Dedifferentiated amniotic fluid mesenchymal stem cell (primary cell): ENCODE measurements at regions not wholly inside any gene's neighbourhood (a gene's known extent, or its start where the extent isn't known, plus 50 kb on each side); places are given as distances from the start of the nearest gene placed in this dataset.
A peak's percentile ranks its signal among the peaks of the same experiment; 100 is the strongest.
"Not testable (repeated sequence)": the region's sequence is repeated elsewhere in the genome, so short reads cannot be mapped to it uniquely, and the experiment has no call there.

Experiments used
- DNase-seq: peaks from one replicate; pipeline ENCODE4 v3.0.0-alpha.2; 2016; ENCODE audit errors: extremely low spot score

GRCh38 chr2:83386549-83386948 lies 1072.5 kb downstream of the SUCLG1 start:
- DNase-seq = no peak

GRCh38 chr2:83378921-83379320 lies 1080.2 kb downstream of the SUCLG1 start:
- peak; percentile 26 for DNase-seq

DNA sequence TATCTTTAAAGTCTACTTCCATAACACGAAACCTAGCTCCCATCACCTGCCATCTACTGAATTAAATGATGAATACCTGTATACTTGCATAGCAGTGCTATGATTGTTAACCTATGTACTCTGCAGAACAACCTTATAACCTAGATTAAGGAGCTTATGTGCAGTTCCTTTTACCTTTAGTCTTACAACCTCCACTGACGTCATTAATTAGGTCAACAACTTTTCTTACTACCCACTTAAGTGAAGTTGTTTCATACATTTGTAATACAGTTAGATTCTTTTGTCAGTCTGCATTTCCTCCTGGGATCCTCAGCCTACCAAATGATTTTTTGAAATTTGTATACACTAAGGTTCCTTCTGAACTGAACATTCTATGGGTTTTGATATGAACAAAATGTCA lies 1082.3 kb downstream of the SUCLG1 start:
- DNase-seq = no peak

DNA sequence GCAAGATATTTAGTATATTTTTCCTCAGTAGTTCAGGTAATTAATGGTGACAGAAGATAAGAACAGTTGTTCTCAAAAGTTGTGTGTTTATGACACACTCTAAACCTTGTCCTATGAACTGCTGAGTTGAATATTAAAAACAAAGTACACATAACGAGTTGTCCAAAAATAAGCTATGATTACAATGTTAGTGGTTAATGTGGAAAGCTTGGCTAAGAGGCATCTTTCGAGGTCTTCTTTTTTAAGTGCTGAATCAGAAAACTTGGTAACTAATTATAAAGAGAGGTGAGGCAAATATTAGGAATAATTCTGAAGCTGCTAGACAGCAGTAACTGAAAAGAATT lies 1088.7 kb downstream of the SUCLG1 start:
- DNase-seq = no peak

DNA sequence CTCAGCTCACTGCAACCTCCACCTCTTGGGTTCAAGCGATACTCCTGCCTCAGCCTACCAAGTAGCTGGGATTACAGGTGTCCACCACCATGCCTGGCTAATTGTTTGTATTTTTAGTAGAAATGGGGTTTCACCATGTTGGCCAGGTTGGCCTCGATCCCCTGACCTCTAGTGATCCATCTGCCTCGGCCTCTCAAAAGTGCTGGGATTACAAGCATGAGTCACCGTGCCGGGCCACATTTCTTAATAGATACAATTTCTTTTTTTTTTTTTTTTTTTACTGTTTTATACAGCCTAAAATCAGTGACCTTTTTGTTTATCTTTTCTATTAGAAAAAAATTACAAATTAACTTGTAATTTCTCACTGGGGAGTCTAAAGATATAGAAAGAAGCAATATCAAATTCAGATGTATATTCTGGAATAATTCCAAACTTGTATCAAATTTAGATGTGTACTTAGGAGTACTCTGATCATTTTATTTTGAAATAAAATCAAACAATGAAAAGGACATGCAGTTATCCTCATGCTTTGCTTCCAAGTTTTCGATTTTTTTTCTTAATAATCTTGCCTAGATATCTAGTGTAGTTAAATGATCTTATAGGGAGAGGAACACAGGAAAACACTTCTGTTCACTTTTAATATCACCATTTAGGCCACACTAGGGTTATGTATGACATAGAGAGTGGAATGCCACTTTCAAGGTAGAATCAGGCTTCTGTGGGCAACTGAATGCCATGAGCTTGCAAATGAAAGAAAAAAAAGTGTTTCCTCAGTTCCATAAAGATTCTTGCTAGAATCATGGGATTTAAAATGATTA lies 1089.3 kb downstream of the SUCLG1 start:
- DNase-seq = no peak

GRCh38 chr2:83368916-83369315 lies 1090.2 kb downstream of the SUCLG1 start:
- DNase-seq = peak; percentile 61

DNA sequence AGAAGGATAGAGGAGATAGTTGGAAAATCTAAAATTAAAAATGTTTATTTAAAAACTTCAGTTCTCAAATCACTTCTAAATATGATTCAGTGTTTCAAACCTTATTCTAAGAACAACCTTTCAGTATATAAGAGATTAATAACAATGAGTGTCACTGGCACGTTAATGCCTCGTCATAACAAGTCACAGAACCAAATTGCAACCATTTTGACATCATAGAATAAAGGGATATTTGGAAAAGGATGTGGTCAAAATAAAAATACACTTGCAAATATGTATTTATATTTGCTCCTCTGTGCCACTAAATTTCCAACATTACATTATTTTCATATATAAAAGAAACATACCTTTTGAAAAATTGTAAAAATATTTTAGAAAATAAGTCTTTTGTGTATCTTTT lies 1090.6 kb downstream of the SUCLG1 start:
- no peak for DNase-seq

DNA sequence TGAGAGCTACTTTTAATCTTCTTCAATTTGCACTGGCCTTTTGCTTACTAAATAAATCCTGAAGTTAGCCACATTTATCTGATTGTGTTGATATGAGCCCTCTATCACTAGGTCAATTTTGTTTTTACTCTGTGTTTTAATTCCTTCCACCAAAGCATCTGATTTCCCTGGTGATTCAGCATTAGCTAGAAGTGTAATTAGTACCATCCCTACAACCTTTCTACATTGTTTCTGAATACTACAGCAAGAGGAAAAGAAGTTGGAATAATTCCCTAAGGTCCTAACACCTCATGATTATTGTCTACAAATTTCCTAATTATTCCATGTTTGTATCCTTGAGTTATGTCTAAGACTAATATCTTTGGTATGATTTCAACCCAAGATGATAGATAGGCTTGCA lies 1093.6 kb downstream of the SUCLG1 start:
- no peak for DNase-seq

DNA sequence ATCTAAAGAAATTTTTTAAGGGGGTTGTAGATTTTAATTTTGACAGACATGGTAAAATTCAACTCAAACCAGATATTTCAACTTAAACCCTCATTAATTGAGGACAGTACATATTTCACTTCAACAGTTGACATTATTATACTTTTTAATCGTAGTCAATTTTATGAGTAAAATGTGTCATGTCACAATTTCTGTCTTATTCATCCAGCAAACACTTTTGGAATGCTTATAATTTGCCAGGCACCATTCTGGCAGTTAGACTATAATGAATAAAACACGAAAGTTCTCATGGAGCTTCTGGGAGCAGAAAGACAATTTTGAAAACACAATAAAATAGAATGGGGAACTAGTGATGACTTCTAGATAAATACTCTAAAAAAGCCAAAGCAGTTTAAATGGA lies 1094.8 kb downstream of the SUCLG1 start:
- peak; percentile 60 for DNase-seq

DNA sequence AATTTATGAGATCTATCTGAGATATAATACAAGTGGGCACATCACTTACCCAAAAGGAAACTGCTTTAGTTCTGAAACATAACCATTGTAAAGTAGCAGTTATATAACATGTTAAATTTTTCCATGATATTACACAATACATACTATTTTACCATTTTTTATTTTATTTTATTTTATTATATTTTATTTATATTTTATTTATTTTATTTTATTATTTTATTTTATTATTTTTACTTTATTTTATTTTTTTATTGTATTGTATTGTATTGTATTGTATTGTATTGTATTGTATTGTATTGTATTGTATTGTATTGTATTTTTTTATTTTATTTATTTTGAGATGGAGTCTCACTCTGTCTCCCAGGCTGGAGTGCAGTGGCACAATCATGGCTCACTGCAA lies 1095.9 kb downstream of the SUCLG1 start:
- not testable (repeated sequence) for DNase-seq

GRCh38 chr2:83359336-83359735 lies 1099.7 kb downstream of the SUCLG1 start:
- no peak for DNase-seq

DNA sequence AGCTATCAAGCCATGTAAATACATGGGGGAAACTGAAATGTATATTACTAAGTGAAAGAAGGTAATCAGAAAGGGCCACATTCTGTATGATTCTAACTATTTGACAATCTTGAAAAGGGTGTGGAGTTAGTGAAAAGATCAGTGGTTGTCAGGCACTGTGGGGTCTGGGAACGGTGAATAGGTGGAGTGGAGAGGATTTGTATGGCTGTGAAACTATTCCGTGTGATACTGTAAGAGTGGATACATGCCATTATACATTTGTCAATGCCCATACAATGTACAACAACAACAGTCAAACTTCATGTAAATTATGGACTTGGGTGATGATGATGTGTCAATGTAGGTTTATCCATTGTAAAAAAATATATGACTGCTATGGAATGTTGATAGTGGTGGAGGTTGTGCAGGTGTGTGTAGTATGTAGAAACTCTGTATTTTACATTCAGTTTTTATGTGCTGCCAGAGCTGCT lies 1116.2 kb downstream of the SUCLG1 start:
- no peak for DNase-seq

GRCh38 chr2:83340424-83340823 lies 1118.7 kb downstream of the SUCLG1 start:
- DNase-seq = no peak

- not testable (repeated sequence) for DNase-seq
These were observed 1119.1 kb downstream of the SUCLG1 start for GRCh38 chr2:83339942-83340341.

GRCh38 chr2:83331810-83332209 lies 1127.3 kb downstream of the SUCLG1 start:
- no peak for DNase-seq

DNA sequence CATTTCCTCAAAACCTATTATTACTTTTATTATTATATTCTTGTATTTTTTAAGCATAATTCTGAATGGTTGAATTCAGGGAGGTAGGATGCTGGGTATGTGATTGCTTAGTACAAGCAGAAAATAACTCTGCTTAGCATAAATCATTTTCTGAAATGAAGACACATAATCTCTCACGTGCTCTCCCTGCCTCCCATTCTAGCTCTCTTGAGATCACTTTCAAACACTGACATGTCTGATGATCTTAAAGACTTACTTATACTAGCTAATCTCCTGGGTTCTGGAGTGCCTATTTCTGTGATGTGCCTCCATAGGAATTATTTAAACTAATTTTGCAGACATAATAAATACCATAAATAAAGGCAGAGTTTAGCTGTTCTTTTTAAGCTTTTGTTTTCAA lies 1136.0 kb downstream of the SUCLG1 start:
- DNase-seq = no peak

DNA sequence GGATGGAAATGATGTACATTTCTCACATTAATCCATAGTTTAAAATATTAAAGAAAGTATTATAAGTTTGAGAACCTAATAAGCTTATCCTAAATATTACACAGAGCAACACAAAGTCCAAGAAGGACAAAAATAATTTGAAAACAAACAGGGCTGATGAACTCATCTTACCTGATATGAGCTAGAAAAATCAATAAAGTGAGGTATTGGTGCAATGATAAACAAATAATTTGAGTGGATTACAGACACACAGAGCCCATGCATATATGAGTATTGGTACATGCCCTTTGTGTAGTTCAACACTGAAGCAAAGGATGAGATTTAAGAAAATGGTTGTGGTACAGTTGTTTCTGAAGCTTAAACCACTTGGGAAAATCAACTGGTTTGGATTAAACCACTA lies 1139.0 kb downstream of the SUCLG1 start:
- no peak for DNase-seq

DNA sequence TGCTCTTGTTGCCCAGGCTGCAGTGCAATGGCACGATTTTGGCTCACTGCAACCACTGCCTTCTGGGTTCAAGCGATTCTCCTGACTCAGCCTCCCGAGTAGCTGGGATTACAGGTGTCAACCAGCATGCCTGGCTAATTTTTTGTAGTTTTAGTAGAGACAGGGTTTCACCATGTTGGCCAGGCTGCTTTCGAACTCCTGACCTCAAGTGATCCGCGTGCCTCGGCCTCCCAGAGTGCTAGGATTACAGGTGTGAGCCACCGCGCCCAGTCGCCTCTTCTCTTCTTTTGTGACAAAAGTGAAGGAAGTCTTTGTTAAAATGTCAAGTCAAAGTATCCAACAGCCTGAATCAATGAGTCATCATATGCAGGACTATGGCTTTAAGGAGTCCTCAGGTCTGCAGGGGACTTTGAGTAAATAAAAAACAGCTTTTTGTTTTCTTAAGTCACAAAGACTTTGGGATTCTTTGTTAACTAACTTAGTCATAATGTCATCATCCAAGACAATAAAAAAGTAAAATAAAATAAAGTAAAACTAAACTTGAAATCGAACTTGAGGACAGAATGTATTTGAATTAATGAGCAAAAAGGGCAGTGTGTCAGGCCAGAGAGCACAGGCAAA lies 1153.2 kb downstream of the SUCLG1 start:
- DNase-seq = no peak

- DNase-seq = no peak
These were observed 1168.0 kb downstream of the SUCLG1 start for GRCh38 chr2:83291083-83291482.

GRCh38 chr2:83282841-83283240 lies 1176.2 kb downstream of the SUCLG1 start:
- DNase-seq = no peak

- no peak for DNase-seq
These were observed 1176.9 kb downstream of the SUCLG1 start for GRCh38 chr2:83282043-83282795.

GRCh38 chr2:83280391-83280790 lies 1178.7 kb downstream of the SUCLG1 start:
- DNase-seq = no peak

DNA sequence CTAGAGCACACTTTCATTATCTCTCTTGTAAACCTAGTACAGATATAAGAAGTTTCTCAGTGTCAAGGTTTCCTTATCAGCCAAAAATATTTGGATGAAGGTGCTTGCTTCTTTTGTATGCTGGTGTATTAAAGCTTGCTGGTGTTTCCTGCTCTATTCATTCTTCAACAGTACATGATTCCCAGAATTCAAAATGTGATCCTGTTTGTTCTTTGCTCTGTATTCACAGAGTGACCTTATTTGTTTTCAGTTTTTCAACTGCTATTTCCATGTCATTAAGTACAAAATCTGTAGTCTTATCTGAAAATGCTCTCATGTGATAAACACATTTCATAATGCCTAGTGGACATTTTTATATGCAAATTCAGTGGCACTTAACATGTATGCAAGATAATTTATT lies 1185.8 kb downstream of the SUCLG1 start:
- DNase-seq = no peak
